ENCODE measurements at regions not wholly inside any gene's neighbourhood (a gene's known extent, or its start where the extent isn't known, plus 50 kb on each side); places are given as distances from the start of the nearest gene placed in this dataset.
"Not testable (repeated sequence)": the region's sequence is repeated elsewhere in the genome, so short reads cannot be mapped to it uniquely, and the experiment has no call there.

GRCh38 chr20:17834804-17835203 lies 133.8 kb downstream of the SNX5 start:
- no peak for DNase-seq

- DNase-seq: no peak
Observed at GRCh38 chr20:17833036-17833674, 133.4 kb downstream of the BANF2 start.

- DNase-seq: no peak
Observed at GRCh38 chr20:17832236-17832915, 132.6 kb downstream of the BANF2 start.

DNA sequence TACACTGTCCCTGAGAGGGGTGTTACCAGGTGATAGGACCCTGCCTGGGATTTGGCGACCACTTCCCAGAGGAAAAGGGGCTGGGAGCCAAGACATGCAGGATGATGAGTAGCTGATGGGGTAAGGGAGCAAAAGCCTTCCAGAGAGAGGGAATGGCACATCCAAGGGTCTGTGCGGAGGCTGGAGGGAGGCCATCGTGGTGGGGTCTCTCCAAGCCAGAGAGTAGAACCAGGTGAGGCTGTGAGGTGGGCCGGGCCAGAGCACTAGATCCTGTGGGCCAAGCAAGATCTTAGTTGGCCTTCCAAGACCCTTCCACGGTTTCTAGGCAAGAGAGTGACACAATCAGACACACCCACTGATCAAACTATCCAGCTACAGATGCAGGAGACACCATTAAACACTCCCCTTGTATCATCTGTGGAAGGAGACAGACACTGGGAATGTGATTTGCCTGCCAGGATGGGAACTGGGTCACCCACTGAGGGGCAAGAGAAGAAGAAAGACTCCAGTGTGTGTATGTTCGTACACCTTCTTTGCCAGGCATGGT lies 128.9 kb downstream of the BANF2 start:
- DNase-seq: no peak

GRCh38 chr20:17827759-17828559 lies 128.2 kb downstream of the BANF2 start:
- no peak for DNase-seq

DNA sequence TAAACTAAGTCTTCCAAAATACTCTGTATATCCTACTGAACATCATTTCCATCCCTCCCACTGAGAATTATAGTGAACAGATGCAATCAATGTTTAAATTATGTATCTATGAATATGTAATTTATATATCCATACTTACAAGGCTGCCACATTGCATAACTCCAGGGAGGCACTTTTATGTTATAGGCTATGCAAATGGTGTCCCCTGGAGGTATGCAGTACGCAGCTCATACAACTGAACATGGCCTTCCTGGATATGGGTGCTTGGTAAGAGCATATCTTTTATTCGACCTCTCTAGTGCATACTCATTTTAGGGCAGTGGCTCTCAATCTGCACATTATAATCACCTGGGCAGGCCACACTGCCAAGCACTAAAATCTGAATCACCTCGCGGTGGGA lies 127.3 kb downstream of the BANF2 start:
- DNase-seq: no peak

DNA sequence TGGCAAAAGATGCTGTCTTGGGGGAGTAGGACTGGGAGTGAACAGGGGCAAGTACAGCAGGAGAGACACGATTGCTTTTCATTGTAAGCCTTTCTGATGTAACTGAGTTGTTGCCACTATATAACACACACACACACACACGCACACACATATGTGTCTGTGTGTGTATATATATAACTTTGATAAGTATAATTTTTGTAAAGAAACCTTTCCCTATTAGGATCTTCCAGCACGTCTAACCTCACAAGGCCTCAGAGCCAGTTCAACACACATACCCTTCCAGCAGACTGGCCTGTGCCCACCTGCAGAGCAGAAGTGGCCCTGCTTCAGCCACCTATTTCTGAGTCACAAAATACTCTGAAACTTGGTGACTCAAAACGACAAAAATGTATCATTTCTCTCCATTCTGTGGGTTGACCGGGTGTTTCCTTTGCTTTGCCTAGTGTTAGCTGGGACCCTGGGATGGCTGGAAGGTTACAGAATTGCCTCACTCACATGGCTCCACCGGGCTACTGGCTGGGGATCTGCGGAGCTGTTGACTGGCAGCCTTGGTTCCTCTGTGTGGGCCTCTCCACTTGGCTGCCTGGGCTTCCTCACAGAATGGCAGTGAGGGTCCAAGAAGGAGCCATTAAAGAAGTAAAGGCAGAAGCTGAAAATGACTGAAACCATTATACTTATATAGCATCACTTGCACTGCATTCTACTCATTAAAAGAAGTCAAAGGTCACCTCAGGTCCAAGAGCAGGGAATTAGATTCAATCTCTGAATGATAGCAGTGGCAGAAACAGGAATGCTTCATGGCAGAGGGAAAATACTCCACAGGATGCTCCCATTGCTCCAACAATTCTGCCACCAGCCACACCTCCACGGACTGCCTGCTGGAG lies 126.4 kb downstream of the BANF2 start:
- peak; percentile 28 for DNase-seq

DNA sequence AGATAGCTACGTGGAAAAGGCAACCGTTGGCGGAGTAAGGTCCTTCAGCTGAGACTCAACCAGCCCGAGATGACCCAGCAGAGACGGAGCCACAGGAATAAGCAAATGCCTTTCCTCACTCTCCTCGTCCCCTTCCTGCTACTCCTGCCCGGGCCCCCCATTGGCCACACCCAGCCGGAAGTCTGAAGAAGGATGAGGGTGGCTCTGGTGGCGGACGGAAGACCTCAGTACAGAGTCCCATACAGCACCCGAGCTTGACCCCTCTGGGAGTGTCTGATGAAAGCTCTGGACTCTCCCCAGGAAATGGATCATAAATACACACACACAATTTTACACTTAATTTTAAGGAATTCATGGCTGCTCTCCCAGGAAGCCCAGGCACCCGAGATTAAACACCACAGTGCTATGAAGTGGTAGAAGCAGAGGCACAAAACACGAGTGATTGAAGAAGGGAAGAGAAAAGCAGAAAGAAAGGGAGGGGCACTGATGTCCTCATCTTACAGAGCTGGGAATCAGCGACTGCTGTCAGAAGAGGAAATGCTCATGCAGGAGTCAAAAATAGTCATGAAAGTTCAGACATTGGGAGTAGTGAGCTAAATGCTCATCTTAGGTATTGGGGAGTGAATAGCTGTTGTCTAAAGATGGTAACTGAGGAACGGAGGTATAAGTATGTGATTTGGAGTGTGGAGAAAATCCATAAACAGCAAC lies 125.6 kb downstream of the BANF2 start:
- DNase-seq: no peak

GRCh38 chr20:17824676-17825251 lies 125.0 kb downstream of the BANF2 start:
- no peak for DNase-seq

DNA sequence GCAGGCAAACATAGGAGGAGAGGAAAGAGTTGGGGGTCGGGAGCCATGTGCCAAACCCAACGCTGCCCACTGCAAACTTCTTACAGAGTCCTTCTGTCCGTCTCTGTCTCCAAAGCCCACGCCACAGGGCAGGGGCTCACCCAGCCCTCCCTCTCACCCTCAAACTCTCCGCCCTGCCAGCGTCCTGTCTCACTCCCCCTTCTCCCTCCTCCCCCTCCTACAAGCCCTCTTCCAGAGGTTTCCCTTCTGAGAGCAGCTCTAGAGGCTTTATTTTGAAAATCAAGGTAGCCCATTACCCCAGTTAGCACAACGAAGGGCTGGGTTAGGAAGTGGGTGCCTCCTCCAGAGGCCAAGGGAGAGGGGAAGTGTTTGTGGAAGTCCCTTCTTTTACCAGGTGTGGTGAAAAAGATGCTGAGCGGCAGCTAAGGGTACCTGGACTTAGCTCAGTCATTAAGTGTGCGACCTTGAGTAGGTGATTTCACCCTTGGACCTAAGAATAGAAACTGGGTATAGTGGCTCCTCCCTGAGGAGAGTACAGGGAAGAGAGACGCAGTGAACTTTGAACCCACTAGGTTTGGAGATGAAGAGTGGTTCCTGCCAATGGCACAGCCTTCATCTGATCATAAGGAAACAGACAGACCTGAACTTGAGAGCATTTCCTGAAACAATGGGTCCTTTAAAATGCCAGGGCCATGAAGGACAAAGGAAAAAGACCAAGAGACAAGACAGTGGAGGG lies 123.8 kb downstream of the BANF2 start:
- DNase-seq: no peak

GRCh38 chr20:17822540-17823408 lies 123.0 kb downstream of the BANF2 start:
- no peak for DNase-seq

DNA sequence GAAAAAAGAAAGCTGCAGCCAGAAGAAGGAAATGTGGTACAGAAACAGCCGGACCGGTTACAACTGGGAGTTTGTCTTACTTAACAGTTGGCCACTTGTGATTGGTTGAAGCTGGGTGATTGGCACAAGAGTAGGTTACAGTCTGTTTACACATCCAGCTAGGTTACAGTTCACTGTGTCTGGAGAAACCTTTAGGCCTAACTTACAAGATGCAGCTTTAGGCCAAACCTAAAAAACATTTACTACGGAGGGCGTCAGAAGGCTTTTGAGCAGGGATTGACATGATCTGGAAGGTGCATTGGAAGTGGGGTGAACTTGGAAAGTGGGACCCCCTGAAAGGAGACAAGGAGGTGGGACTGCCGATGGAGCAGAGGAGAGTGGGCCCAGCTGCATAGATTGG lies 122.3 kb downstream of the BANF2 start:
- DNase-seq: no peak

DNA sequence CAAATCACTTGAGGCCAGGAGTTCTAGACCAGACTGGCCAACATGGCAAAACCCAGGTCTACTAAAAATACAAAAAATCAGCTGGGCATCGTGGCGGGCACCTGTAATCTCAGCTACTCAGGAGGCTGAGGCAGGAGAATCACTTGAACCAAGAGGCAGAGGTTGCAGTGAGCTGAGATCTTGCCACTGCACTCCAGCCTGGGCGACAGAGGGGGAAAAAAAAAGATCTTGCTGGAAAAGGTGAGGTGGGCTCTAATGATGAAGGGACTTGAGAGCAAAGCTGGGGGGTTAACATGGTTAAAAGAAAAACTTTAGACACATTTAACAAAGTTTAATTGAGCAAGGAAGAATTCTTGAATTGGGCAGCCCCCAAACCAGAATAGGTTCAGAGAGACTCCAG lies 121.8 kb downstream of the BANF2 start:
- DNase-seq: not testable (repeated sequence)

DNA sequence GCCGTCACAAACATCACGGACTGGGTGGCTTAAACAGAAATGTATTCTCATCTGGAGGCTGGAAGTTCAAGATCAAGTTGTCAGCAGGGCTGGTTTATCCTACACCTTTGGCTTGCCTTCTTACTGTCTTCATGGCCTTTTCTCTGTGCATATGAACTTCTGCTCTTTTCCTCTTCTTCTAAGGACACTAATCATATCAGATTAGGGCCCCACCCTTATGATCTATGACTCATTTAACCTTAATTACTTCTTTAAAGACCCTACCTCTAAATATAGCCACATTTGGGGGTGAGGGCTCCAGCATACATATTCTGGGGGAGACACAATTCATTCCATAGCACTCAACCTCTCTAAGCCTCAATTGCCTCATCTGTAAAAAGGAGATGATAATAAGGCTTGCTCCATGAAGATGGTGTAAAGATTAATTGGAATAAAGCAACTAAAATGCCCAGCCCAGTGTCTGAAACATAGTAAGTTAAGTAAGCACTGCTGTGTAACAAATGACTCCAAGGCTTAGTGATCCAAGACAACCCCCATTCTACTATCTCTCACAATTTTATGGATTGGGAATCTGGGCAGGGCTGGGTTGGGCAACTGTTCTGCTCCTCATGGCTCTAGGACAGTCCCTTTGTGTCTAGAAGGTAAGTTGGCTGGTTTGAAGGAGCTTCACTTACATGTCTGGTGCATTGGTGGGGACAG lies 119.8 kb downstream of the BANF2 start:
- no peak for DNase-seq

- no peak for DNase-seq
Observed at GRCh38 chr20:17818187-17818586, 118.4 kb downstream of the BANF2 start.

DNA sequence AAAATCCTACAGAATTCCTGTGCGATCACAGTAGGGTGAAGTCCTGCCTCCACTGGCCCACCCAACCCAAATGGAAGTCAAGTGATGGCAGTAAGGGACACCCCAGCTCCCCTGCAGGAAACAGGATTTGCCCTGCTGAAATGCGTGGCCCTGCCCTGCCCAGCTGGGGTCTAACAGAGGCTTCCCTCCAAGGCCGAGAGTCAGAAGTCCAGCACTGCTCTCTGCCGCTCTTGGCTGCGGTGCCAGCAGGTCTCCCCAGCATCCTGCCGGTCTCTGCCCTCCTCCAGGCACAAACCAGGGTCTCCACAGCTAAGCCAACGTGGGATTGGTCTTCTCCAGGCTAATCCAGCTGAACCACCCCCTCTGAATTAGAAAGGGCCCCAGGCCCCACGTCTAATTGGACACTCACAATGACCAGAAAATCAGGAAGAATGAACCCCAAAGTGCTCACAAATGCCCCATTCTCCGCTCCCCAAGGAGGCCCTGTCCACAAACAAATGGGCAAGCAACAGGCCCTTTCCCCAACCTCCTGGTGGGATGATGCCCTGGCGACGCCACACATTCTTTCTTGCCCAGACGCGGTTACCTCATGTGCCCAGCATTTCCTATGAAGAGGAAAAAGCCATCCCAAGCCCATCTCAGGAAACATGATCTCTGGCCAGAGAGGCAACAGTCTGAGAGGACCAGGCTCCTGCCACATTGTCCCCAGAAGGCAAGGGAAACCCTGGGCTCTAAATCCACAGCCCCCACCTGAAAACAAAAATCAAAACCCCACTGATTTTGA lies 117.2 kb downstream of the BANF2 start:
- no peak for DNase-seq

DNA sequence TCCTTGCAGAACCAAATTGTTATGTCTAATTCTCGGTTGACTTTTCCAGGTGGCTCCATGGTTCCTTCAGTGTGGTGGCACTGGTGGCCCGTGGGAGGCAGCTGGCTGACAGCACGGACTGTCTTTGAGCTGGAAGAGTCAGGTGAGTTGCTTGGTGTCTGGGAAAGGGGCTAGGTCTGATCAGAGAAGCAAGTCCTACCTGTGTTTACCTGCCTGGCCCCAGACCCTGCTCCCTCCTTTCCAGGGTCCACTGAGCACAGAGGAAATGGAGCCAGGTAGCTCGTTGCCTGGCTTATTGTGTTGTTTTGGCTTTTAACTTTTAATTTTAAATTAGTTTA lies 111.8 kb downstream of the BANF2 start:
- no peak for DNase-seq

DNA sequence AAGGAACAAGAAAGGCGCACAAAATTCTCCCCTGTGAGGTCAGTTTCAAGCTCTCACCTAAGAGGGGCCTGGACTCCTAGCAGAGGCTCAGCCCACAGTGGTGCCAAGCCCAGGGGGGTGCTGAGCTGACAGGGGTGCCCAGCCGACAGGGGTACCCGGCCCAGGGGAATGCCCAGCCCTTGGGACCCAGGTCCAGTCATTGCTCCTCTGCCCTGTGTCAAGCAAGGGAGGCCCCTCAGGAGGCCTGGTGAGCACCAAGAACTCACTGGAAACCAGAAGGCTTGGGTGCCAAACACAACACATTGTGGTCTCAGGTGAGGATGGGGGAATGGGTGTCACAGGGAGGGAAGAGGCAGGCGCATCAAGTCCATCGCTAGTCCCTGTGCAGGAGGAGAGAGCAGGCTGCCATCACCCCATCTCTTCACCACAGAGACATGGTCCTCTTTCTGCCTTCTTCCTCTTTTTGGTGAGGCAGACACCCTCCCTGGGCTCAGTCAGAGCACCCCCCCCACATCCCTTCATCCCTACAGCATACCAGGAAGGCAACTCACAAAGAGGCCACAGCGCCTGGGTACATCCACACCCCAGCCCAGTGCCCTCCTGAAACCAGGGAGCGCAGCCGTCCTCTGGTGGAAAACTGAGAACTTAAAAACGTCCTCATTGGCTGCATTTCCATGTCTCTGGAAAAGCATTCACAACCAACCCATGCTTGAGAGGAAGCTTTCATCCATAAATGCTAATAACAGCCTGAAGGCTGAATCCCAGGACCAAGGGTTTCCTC lies 111.3 kb downstream of the BANF2 start:
- DNase-seq: no peak

Measured in stimulated activated CD4-positive, alpha-beta T cell treated with anti-CD3 and anti-CD28 coated beads, Interleukin-1b, Interleukin-23, amount 100 ng/mL, for 48 hours (primary cell).